GM18868 (cell line): ENCODE measurements at regions not wholly inside any gene's neighbourhood (a gene's known extent, or its start where the extent isn't known, plus 50 kb on each side); places are given as distances from the start of the nearest gene placed in this dataset.
"Not testable (repeated sequence)": the region's sequence is repeated elsewhere in the genome, so short reads cannot be mapped to it uniquely, and the experiment has no call there.

ENCODE experiments used
- ATAC-seq: cut with Tn5 transposase; IDR thresholded peaks from one replicate; pipeline ENCODE4 v1.9.1; 2021; ENCODE audit warnings: mild to moderate bottlenecking, moderate library complexity; ENCODE audit not compliant: unreplicated experiment

DNA sequence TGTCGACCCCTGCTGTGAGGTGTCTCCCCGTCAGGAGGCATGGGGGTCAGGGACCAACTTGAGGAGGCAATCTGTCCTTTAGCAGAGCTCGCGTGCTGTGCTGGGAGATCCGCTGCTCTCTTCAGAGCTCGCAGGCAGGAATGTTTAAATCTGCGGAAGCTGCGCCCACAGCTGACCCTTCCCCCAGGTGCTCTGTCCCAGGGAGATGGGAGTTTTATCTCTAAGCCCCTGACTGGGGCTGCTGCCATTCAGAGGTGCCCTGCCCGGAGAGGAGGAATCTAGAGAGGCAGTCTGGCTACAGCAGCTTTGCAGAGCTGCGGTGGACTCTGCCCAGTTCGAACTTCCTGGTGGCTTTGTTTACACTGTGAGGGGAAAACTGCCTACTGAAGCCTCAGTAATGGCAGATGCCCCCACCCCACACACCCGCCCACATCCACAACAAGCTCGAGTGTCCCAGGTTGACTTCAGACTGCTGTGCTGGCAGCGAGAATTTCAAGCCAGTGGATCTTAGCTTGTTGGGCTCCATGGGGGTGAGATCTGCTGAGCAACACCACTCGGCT lies 133.1 kb downstream of the CENPC start:
- ATAC-seq, result not testable (repeated sequence)

GRCh38 chr4:67403342-67403741 lies 142.0 kb downstream of the CENPC start:
- no peak for ATAC-seq

DNA sequence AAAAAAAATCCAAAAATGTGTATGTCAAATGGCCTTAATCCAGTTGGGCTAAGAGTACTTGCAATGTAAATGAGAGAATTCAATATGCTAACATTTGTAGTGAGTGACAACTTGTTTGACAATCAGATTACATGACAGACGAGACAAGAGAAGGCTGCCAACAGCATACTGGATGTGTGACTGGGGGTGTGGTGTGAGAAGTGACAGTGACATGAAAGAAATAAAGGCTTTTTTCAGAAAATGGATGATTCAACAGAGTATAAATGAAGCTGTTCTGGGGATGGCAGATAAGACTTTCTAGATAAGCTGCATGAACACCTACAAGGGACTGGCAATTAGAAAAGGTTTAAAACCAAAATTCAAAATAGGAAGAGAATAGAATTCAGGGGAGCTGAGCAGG lies 143.4 kb downstream of the CENPC start:
- ATAC-seq, result no peak

GRCh38 chr4:67397931-67398330 lies 147.4 kb downstream of the CENPC start:
- no peak for ATAC-seq

GRCh38 chr4:67397031-67397430 lies 148.3 kb downstream of the CENPC start:
- ATAC-seq, result no peak

DNA sequence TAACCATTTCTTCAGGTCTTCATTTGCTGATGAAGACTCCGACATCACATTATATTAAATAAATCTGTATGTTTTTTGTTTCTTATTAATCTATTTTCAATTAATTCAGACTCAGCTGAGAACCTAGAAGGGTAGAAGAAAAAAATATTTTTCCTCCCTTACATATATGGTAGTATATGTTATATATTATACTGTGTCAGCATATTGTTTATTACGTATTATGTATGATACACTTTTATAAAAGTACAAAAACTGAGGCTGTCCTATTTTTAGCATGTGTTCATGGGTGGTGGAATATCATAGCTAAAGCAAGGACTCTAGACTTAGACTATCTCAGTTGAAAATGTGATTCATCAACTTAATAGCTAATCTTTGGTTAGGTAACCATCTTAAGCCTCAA lies 149.3 kb downstream of the CENPC start:
- no peak for ATAC-seq

DNA sequence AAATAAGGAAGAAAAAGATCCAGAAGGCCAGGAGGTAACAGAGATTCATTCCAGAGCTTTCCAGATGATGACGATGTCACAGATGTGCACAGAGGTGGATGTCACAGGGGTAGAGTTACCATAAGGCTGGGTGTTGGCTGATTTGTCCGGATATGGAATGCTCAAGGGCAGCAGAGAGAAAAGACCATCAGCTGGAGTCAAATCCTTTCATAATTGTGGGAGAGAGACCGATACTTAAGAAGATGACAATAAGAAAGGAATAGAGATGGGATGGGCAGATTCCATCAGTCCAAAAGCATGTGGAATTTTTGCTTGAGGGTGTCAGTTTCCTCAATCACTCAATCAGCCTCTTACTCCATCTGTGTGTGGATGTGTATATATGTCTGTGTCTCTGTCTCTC lies 150.4 kb downstream of the CENPC start:
- ATAC-seq, result no peak

DNA sequence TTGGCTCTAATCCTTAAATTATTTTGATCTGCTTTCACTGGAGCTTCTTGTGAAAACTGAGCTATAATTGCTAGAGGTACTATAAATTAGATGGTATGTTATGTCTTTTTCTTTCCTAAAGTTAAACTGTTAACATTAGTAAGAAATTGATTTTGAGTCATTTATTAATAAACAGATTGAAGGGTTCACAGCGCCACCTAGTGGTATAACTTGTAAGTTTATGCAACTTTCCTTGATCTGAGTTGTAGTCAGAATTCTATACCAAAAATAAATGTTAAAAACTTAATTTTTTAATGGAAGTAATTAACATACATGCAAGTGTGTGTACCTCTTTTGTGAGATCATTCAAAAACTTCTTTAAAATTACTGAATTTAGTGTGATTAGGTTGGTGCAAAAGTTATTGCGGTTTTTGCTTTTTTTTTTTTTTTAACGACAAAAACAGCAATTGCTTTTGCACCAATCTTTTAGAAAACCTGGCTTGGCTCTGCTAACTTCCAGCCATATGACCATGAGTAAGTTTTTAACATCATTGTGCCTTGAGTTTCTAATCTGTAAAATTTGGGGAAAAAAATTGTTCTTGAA lies 151.5 kb downstream of the CENPC start:
- no peak for ATAC-seq

DNA sequence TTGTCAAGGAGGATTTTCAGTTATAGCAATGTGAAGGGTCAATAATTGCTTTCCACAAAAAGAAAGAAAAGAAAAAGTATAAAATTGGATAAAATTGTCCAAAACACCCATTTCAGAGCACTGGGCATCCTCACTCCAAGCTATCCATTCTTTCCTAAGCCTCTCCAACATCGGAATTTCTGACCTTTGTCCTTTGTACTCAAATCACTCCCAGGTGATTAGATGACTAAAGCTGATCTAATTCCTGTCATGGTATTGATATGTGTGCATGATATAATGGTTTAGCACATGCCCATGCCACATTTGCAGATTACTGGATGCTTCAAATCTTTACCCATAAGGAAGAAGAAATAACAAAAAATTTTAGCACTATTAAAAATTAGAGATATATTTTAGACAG lies 152.3 kb downstream of the CENPC start:
- no peak for ATAC-seq

DNA sequence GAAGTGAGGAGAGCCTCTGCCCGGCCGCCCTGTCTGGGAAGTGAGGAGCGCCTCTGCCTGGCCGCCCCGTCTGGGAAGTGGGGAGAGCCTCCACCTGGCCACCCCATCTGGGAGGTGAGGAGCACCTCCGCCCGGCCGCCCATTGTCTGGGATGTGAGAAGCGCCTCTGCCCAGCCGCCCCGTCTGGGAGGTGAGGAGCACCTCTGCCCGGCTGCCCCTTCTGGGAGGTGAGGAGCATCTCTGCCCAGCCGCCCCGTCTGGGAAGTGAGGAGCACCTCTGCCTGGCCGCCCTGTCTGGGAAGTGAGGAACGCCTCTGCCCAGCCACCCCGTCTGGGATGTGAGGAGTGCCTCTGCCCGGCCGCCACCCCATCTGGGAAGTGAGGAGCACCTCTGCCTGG lies 163.9 kb downstream of the CENPC start:
- not testable (repeated sequence) for ATAC-seq

DNA sequence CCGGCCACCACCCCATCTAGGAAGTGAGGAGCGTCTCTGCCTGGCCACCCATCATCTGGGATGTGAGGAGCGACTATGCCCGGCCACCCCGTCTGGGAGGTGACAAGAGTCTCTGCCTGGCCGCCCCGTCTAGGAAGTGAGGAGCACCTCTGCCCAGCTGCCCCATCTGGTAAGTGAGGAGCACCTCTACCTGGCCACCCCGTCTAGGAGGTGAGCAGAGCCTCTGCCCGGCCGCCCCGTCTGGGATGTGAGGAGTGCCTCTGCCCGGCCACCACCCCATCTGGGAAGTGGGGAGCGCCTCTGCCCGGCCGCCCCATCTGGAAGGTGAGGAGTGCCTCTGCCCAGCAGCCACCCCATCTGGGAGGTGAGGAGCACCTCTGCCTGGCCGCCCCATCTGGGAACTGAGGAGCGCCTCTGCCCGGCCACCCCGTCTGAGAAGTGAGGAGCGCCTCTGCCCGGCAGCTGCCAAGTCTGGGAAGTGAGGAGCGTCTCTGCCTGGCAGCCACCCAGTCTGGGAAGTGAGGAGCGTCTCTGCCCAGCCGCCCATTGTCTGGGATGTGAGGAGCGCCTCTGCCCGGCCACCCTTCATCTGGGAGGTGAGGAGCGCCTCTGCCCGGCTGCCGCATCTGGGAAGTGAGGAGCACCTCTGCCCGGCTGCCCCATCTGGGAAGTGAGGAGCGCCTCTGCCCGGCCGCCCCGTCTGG lies 164.4 kb downstream of the CENPC start:
- not testable (repeated sequence) for ATAC-seq

- ATAC-seq, result no peak
These were observed 165.1 kb downstream of the CENPC start for GRCh38 chr4:67380154-67380553.

DNA sequence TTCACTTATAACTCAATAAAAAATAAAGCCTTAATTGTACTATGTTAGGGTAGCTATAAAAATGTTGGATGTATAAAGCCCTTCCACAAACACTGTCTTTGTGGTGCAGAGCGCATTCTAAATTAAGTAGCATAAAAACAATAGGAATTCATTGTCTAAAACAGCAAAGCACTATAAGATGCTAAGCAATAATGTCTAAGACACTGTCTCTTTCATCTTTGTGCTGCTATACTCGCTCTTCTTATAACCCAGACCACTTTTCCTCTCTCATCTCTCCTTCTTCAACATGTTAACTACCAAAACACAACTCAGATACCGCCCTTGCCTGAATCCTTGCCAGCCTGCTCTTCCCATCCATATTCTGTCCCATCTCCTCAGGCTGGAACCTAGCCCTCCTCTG lies 170.0 kb downstream of the CENPC start:
- ATAC-seq, result no peak

DNA sequence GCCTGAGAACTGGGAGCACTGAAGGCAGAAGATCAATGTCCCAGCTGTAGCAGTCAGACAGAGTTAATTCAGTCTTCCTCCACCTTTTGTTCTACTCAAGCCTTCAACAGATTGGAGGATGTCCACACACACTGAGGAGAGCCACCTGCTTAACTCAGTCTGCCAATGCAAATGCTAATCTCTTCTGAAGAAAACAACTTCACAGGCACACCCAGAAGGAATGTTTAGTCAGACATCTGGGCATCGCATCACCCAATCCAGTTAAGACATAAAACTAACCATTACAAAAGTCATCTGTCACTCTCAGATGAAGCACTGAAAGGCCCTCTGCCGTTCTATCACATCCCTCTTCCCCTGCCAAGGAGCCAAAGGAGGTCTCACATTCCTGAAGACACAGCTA lies 173.7 kb downstream of the CENPC start:
- ATAC-seq, result no peak

DNA sequence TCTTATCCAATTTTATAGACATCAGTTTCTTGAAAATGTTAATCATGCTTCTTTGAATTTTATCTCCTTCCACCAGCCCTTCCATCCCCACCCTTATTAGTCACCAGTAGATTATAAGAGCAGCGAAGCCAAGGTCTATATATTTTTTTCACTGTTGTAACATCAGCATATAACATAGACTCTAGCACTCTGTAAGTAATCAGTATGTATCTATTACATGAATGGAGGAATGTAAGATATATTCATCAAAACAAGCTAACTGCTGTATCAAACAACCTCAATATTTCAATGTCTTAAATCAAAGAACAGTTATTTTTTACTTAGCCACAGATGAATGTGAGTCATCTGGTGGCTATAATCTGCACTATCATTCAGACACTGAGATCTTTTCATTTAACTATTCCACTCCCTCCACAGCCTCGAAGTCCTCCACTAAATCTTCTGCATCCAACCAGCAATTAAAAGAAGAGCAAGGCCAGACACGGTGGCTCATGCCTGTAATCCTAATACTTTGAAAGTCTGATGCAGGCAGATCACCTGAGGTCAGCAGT lies 178.9 kb downstream of the CENPC start:
- ATAC-seq, result no peak

- ATAC-seq, result no peak
These were observed 179.6 kb downstream of the CENPC start for GRCh38 chr4:67365661-67366245.

DNA sequence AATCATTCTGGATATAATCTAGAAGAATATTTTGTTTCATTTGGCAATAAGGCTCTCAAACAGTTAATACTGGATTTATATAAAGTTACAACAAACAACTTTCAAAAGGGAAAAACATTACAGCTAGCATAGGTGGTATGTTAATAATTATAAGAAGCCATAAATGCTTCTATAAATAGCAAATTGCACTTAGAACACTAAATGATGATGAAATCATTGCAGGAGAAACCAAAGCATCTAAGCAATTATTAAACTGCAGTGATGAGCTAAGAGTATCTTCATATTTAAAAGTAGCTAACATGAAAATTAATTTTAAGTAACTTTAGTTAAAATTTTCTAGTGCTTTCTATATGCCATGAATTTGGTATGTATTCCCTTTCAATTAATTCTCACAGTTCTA lies 189.5 kb downstream of the CENPC start:
- ATAC-seq, result no peak

DNA sequence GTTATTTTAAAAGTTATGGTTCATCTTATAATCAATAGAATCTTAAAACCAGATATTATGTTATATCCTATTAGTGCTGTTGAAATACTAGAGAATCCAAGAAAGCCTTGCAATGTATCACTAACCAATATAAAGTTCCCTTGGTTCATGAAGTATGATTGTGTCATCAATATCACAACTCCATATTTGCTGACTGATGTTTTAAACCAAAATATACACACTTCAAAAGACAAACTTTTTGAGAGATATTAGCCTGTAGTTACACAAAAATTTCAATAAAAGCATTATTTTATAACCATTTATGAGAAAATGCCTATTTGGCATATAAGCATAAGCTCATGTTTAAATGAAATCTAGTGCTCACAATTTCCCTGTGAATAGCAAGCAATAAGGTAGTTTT lies 198.6 kb downstream of the CENPC start:
- ATAC-seq, result no peak

- ATAC-seq, result no peak
These were observed 200.5 kb downstream of the CENPC start for GRCh38 chr4:67344594-67345380.

DNA sequence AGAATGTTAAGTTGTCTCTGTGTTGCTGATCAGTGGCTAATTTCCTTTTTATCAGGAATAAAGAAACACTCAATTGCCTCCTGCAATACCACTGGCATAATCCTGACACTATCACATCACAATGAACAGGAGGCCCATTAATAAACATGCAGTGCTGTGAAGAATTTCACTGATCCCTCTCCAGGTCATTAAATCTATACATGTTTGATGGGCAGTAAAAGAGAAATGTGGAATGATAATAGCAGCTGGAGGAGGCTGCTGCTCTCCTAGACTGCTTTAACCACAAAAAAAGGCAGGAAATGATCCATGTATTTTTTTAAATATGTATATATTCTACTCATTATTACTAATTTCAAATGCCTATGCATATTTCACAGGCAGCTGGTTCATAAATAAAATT lies 202.1 kb downstream of the CENPC start:
- ATAC-seq, result no peak

DNA sequence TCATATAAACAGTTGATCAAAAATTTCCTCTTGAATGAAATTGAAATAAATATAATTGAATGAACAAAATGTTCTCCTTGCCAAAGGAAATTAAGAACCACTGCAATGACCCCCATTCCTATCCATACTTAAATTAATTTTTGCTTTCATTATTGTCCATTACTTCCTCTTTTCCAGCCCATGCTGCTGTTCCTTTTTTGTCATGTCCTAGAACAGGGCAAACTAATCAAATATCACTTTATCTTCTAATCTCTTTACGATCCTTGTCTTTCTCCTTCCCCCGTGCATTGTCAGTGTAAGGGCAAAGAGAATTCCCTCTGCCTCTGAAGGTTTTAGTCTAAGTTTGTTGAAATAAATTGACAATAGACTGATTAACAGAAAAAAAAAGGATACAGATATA lies 203.0 kb downstream of the CENPC start:
- ATAC-seq, result no peak
